Ishikawa (cell line): ENCODE measurements at regions not wholly inside any gene's neighbourhood (a gene's known extent, or its start where the extent isn't known, plus 50 kb on each side); places are given as distances from the start of the nearest gene placed in this dataset.

Experiments
- CEBPB ChIP-seq: IDR thresholded peaks from 2 replicates; pipeline ENCODE4 v1.6.1; 2012
- CREB1 ChIP-seq: IDR thresholded peaks from 2 replicates; pipeline ENCODE4 v1.6.1; 2012; ENCODE audit warnings: low read depth
- EGR1 ChIP-seq: IDR thresholded peaks from 2 replicates; pipeline ENCODE4 v1.6.1; 2012
- EP300 ChIP-seq: IDR thresholded peaks from 2 replicates; pipeline ENCODE4 v1.6.1; 2012; ENCODE audit warnings: borderline replicate concordance
- FOXM1 ChIP-seq: IDR thresholded peaks from 2 replicates; pipeline ENCODE4 v1.6.1; 2012; ENCODE audit warnings: low read depth, borderline replicate concordance
- ZBTB7A ChIP-seq: IDR thresholded peaks from 2 replicates; pipeline ENCODE4 v1.6.1; 2012; ENCODE audit warnings: low read depth
- TF ChIP-seq, protein P1 (sequence below): IDR thresholded peaks from 2 replicates; pipeline ENCODE4 v1.6.1; 2012

- TF ChIP-seq CEBPB (no peak), EGR1 (no peak), ZBTB7A (no peak), EP300 (no peak), FOXM1 (no peak), CREB1 (no peak)
- TF ChIP-seq, protein P1, sequence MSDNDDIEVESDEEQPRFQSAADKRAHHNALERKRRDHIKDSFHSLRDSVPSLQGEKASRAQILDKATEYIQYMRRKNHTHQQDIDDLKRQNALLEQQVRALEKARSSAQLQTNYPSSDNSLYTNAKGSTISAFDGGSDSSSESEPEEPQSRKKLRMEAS = no peak
Observed at GRCh38 chr13:78787190-78787589, 128.2 kb upstream of the OBI1 start.
